Calu3 (cell line): ENCODE measurements at regions not wholly inside any gene's neighbourhood (a gene's known extent, or its start where the extent isn't known, plus 50 kb on each side); places are given as distances from the start of the nearest gene placed in this dataset.
A peak's percentile ranks its signal among the peaks of the same experiment; 100 is the strongest.

ENCODE experiments used
- BruUV-seq: library from RNA; stranded (reverse); fragments of 400-500 nt; replicated peaks from 2 replicates; lab custom pipeline; 2021; lab: Mats Ljungman, UMichigan
- CTCF ChIA-PET: fragments of 300-600 bp; sonication (Branson Sonifier 250); formaldehyde crosslinking; loops from one replicate; lab custom pipeline; 2022; ENCODE audit warnings: antibody characterized with exemption; lab: Charles Lee
- DNase-seq: peaks from one replicate; pipeline ENCODE4 v3.0.0; 2022
- H3K27ac Mint-ChIP-seq: one replicate; pipeline ENCODE4 v1.8.0; 2022; ENCODE audit warnings: mixed read lengths; ENCODE audit not compliant: unreplicated experiment
- H3K27me3 Mint-ChIP-seq: one replicate; pipeline ENCODE4 v1.8.0; 2022; ENCODE audit warnings: mixed read lengths; ENCODE audit not compliant: unreplicated experiment
- H3K36me3 Mint-ChIP-seq: one replicate; pipeline ENCODE4 v1.8.0; 2022; ENCODE audit warnings: mild to moderate bottlenecking, moderate library complexity, mixed read lengths; ENCODE audit not compliant: insufficient read depth, unreplicated experiment
- H3K4me1 Mint-ChIP-seq: one replicate; pipeline ENCODE4 v1.8.0; 2022; ENCODE audit warnings: mild to moderate bottlenecking, low read depth, mixed read lengths; ENCODE audit not compliant: unreplicated experiment
- H3K4me3 Mint-ChIP-seq: one replicate; pipeline ENCODE4 v1.8.0; 2022; ENCODE audit warnings: mild to moderate bottlenecking, low read depth, moderate library complexity, mixed read lengths; ENCODE audit not compliant: unreplicated experiment
- H3K9me3 Mint-ChIP-seq: one replicate; pipeline ENCODE4 v1.8.0; 2022; ENCODE audit warnings: low read depth, mixed read lengths; ENCODE audit not compliant: unreplicated experiment
- CTCF ChIP-seq: fragments of 200-600 bp; IDR thresholded peaks from one replicate; pipeline ENCODE4 v1.8.0; 2022; ENCODE audit warnings: antibody characterized with exemption; ENCODE audit not compliant: unreplicated experiment
- intact Hi-C: fragments of 100-400 bp; cut with micrococcal nuclease; formaldehyde crosslinking; loops from one replicate; pipeline ENCODE4 v1.10.0; 2022; ENCODE audit not compliant: unreplicated experiment

GRCh38 chr4:130825284-130825683 lies 1729.3 kb downstream of the C4orf33 start:
- no TSS peak for BruUV-seq
- intact Hi-C loops: no loop called here
- no peak overlapping the region for H3K4me3 Mint-ChIP-seq

GRCh38 chr4:130850019-130850524 lies 1754.1 kb downstream of the C4orf33 start:
- Mint-ChIP-seq H3K27ac (no peak overlapping the region), H3K27me3 (no peaks in the 10 kb centered on the region), H3K9me3 (peaks cover 2% of the 10 kb centered on the region), H3K4me1 (peaks cover 6% of the 10 kb centered on the region), H3K4me3 (peak overlapping the region; percentile 28), H3K36me3 (no peaks in the 10 kb centered on the region)
- DNase-seq: peak; percentile 10
- CTCF ChIA-PET: no interaction called here
- no TSS peak for BruUV-seq
- TF ChIP-seq CTCF: no peak
- intact Hi-C loops: no loop called here

More at GRCh38 chr4:130825284-130825683, 1729.3 kb downstream of the C4orf33 start:
- peaks cover 3% of the 10 kb centered on the region for H3K9me3 Mint-ChIP-seq
- CTCF ChIA-PET: no interaction called here
- H3K4me1 Mint-ChIP-seq: no peaks in the 10 kb centered on the region
- no peaks in the 10 kb centered on the region for H3K27me3 Mint-ChIP-seq
- H3K27ac Mint-ChIP-seq: no peak overlapping the region
- H3K36me3 Mint-ChIP-seq: no peaks in the 10 kb centered on the region
- TF ChIP-seq CTCF: no peak
- DNase-seq: no peak

GRCh38 chr4:130851107-130851506 lies 1755.2 kb downstream of the C4orf33 start:
- CTCF ChIA-PET: no interaction called here
- intact Hi-C loops: no loop called here
- H3K36me3 Mint-ChIP-seq: no peaks in the 10 kb centered on the region
- peaks cover 6% of the 10 kb centered on the region for H3K4me1 Mint-ChIP-seq
- no peaks in the 10 kb centered on the region for H3K27me3 Mint-ChIP-seq
- no peak for DNase-seq
- H3K27ac Mint-ChIP-seq: no peak overlapping the region
- no peak for TF ChIP-seq CTCF
- no TSS peak for BruUV-seq
- H3K4me3 Mint-ChIP-seq: no peak overlapping the region
- peaks cover 2% of the 10 kb centered on the region for H3K9me3 Mint-ChIP-seq

- Mint-ChIP-seq H3K4me3 (no peak overlapping the region), H3K27ac (no peak overlapping the region), H3K4me1 (peaks cover 6% of the 10 kb centered on the region), H3K9me3 (peaks cover 2% of the 10 kb centered on the region), H3K27me3 (no peaks in the 10 kb centered on the region), H3K36me3 (no peaks in the 10 kb centered on the region)
- CTCF ChIA-PET: no interaction called here
- intact Hi-C loops: no loop called here
- no TSS peak for BruUV-seq
- DNase-seq: no peak
- no peak for TF ChIP-seq CTCF
Observed at GRCh38 chr4:130851932-130852331, 1756.0 kb downstream of the C4orf33 start.
